Activated CD4-positive, alpha-beta T cell treated with anti-CD3 and anti-CD28 coated beads for 24 hours (primary cell): ENCODE measurements at regions not wholly inside any gene's neighbourhood (a gene's known extent, or its start where the extent isn't known, plus 50 kb on each side); places are given as distances from the start of the nearest gene placed in this dataset.
"Not testable (repeated sequence)": the region's sequence is repeated elsewhere in the genome, so short reads cannot be mapped to it uniquely, and the experiment has no call there.

Source experiments
- DNase-seq, 2 donors: peaks; one replicate each; pipeline ENCODE4 v3.0.0-alpha.2; 2020; ENCODE audit warnings: low read depth in 2 of 2

- not testable (repeated sequence) for DNase-seq
These were observed 1086.5 kb downstream of the TYW1 start for GRCh38 chr7:68082961-68083657.

DNA sequence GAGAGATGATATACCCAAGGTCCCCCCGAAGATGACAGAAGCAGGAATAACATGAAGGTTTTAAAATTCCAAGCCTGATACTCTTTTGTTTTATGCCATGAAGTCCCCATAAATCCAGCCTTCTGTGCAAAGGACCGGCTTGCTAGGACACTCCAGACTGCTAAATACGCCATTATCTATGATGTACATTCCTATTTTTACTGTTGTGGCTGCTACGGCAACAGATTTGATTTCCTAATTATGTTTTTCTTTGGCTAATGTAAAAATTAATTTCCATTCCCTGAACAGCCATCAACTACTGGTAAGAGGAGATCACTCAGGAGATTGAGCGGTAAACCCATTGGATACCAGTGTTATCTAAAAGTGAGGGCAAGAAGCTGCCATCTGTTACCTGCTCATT, 1090.8 kb downstream of the TYW1 start:
- DNase-seq: no peak

DNA sequence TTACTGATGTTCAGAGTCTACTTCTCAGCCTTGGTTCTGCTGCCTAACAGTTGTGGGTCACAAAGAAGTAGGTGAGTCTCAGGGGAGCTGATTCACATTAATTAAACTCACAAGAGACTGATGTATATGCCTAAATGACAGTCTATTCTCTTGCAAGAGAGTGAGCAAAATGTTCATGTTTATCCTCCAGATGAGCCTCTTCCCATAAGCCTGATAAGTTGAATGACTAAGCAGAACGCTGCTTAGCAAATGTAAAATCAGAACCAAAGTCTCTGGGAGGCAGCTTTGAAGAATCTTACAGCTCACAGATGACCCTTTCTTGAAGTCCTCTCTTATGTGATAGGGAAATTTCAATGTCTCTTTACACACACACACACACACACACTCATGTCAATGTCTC, 1092.2 kb downstream of the TYW1 start:
- DNase-seq: no peak

DNA sequence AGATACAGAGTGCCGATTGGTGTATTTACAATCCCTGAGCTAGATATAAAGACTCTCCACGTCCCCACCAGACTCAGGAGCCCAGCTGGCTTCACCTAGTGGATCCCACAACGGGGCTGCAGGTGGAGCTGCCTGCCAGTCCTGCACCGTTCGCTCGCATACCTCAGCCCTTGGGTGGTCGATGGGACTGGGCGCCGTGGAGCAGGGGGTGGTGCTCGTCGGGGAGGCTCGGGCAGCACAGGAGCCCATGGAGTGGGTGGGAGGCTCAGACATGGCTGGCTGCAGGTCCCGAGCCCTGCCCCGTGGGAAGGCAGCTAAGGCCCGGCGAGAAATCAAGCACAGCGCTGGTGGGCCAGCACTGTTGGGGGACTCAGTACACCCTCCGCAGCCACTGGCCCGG, 1093.6 kb downstream of the TYW1 start:
- not testable (repeated sequence) for DNase-seq

DNA sequence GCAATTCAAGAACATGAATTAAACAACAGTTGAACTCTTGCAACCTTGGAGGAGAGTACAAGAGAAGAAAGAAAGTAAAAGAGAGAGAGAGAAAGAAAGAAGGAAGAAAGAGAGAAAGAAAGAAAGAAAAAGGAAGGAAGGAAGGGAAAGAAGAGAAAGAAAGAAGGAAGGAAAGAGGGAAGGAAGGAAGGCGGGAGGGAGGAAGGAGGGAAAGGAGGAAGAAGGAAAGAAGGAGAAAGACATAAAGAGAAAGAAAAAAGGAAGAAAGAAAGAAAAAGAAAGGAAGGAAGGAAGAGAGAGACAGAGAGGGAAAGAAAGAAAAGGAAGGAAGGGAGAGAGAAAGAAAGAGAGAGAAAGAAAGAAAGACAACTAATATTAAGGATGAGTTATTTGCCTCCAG, 1106.7 kb downstream of the TYW1 start:
- DNase-seq: no peak

DNA sequence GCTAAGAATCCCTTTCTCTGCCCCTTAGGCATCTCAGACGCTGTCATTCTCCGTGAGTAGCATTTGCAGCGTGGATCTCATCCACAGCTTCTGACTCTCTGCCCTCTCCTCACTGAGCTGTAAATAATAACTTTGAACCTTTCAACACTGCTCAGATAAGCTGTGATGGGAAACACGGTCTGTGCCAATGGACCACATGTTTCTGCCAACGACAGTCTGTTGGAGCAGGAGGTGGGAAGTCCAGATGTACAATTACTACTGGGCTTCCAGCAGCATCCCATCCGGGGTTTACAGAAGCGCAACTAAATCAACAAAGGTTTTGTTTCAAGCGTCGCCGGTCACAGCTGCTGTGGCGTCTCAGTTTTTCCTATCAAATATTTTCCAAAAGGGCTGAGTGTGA, 1110.6 kb downstream of the TYW1 start:
- no peak for DNase-seq

DNA sequence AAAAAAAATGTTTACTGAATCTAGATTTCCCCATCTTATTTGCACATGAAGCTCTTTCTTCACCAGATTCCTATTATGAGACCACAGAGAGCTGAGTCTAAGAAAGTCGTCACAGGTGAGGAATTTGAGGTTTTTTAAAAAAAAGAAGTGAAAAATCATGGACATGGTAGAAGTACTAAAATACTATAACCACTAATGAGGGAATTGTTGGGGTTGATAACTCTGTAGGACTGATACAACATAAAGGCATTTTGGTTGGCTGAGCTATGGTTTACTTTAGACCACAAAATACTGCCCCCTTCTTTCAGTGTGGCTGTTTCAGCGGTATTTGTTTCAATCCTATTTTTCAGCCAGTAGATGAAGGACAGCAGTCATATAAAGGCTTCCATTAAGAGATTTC, 1111.3 kb downstream of the TYW1 start:
- DNase-seq: no peak

GRCh38 chr7:68109299-68109698, 1112.7 kb downstream of the TYW1 start:
- DNase-seq: no peak

GRCh38 chr7:68119411-68119810, 1122.8 kb downstream of the TYW1 start:
- no peak for DNase-seq

DNA sequence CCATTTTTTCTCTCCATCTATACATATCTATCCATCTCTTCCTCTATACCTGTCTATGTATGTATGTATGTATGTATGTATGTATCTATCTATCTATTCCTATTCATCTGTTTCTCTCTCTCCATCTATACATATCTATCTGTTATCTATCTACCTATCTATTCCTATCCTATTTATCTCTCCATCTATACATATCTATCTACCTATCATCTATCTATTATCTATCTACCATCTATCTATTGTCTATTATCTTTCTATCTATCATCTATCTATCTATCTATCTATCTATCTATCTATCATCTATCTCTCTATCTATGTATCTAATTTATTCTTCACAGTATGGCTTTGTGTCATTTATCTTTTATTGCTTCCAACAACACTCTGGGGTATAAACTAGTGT, 1124.4 kb downstream of the TYW1 start:
- no peak for DNase-seq

DNA sequence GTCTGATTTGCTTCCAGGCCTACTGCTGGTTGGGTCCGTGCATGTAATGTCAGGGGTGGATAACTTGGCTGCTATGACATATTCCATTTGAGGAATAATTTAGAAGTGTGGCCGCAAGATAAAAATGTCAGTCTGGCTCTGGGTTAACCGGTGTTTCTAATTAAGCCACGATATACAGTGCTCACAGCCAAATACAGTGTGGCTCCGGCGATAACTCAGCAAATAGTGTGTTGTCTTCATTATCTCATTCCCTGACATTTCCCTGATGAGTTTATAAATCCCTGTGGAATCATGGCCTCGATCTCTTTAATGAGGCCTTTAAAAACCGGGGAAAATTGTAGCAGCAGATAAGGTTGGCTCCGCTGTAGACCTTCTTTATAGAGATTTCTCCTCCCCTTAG, 1125.0 kb downstream of the TYW1 start:
- no peak for DNase-seq

DNA sequence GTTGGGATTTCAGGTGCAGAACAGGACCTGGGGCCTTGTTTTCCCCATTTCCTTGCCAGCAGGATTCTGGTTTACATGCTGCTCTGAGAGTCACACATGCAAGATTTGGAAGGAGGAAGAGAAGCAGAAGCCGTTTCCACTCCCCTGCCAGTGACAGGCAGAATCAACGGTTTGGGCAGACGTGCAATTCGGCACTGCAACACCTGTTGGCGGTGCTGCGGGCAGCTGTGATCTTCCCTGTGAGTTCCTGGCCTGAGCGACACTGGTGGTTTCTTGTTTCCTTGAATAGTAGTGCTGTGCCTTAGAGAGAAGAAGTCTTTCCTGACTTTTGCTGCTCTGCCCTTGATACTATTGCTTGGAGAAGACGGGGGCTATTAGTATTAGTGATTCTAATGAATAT, 1126.2 kb downstream of the TYW1 start:
- DNase-seq: no peak

DNA sequence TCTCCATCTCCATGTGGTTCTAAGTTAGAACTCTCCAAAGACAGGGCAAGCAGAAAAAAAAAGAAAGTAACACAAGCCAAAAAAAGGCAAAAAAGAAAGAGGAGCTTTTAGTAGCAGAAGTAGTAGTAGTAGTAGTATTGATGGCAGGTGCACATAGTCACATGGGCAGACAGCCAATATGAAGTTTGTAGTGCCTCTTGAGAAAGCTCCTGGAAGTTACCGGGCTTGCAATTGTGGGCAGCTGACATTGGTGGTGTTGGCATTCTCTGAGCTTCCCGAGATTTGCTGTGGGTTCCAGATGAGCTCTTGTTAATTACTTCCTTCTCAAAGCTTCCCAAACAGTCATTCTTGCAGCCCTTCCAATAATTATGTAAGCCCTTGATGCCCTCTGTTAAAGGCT, 1128.5 kb downstream of the TYW1 start:
- DNase-seq: no peak

DNA sequence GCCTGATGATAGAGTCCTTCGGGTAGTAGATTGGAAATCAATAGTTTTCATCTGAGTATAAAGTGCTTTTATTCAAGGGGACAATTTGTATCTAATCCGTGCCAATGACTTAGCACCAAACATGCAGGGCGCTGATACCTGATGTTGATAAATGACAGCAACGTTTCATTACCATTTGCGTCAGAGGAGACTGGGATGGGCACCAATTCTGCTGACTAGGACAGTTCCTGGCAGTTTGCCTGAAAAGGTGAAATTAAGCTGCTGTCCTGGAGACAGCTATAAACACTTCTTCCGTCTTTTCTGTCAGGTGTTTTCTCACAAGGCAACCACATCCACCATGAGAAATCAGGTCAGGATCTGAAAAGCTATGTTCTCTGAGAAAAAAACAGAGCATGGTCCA, 1136.4 kb downstream of the TYW1 start:
- DNase-seq: no peak

GRCh38 chr7:68143345-68143744, 1146.7 kb downstream of the TYW1 start:
- DNase-seq: no peak

- no peak for DNase-seq
These were observed 1150.3 kb downstream of the TYW1 start for GRCh38 chr7:68146983-68147382.

DNA sequence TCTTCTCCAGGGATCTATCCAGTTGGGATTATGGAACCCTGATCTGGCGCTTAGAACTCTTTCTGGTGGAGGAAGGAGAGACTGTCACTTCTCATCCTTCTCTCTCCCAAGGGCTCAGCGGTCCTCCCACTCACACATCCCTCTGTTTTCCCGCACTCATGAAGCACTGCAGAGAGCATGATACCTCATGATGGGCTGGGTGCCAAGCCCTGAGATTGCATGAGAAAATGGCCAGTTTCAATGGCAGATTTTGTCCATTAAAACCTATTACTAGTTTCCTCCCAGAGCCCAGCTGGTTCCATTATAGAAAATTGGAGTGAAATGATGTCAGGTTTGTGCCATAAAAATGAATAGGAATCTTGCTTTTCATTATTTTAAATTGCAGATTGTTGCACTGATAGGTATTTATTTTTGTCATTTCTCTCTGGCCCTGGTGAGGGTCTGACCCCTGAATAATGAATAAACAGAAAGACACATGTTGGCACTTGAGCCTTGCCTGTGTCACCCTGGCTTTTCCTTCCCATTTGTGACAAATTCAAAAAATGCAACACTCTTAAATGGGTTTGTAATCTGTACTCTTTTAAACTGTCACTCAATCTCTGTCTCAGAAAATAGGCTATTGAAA, 1151.1 kb downstream of the TYW1 start:
- DNase-seq: no peak

GRCh38 chr7:68148440-68148839, 1151.8 kb downstream of the TYW1 start:
- DNase-seq: no peak

- DNase-seq: no peak
These were observed 1155.6 kb downstream of the TYW1 start for GRCh38 chr7:68152205-68152604.

- DNase-seq: no peak
These were observed 1159.0 kb downstream of the TYW1 start for GRCh38 chr7:68155676-68156075.

GRCh38 chr7:68158686-68159295, 1162.2 kb downstream of the TYW1 start:
- no peak for DNase-seq

DNA sequence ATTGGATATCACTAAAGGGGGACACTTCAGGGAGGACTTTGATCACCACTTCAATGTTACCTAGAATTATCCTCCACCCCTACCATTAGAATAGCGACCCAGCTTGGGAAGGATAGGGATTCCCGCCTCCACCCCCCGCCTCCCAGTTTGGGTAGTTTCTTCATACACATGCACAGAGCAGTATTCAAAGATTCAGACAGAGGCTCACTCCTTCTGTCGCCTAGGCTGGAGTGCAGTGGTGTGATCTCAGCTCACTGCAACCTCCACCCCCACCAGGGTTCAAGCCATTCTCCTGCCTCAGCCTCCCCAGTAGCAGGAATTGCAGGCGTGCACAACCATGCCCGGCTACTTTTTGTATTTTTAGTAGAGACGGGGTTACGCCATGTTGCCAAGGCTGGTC, 1166.1 kb downstream of the TYW1 start:
- no peak for DNase-seq

- no peak for DNase-seq
These were observed 1169.9 kb downstream of the TYW1 start for GRCh38 chr7:68166525-68166924.
